ENCODE measurements at regions not wholly inside any gene's neighbourhood (a gene's known extent, or its start where the extent isn't known, plus 50 kb on each side); places are given as distances from the start of the nearest gene placed in this dataset.
"Not testable (repeated sequence)": the region's sequence is repeated elsewhere in the genome, so short reads cannot be mapped to it uniquely, and the experiment has no call there.

GRCh38 chr14:49250517-49250916 lies 335.7 kb downstream of the RPS29 start:
- Histone ChIP-seq H2AFZ (ENCODE audit: low read length) (no peak overlapping the region), H4K20me1 (ENCODE audit: insufficient read depth, low read length) (no peaks in the 10 kb centered on the region), H3K27me3 (ENCODE audit: insufficient read depth, low read length) (no peaks in the 10 kb centered on the region), H3K27ac (ENCODE audit: low read depth, low read length, poor library complexity, severe bottlenecking) (no peak overlapping the region), H3K4me3 (ENCODE audit: low read depth, low read length, poor library complexity, severe bottlenecking) (no peak overlapping the region), H3K4me2 (ENCODE audit: low read length) (no peak overlapping the region), H3K9me2 (ENCODE audit: low read depth, low read length) (no peaks in the 10 kb centered on the region), H3K79me2 (ENCODE audit: insufficient read depth, low read length) (no peaks in the 10 kb centered on the region), H3K4me1 (ENCODE audit: insufficient read depth, low read length, severe bottlenecking) (no peaks in the 10 kb centered on the region), H3K9ac (ENCODE audit: low read length) (no peak overlapping the region), H3F3A (ENCODE audit: insufficient read depth, low read length) (no peaks in the 10 kb centered on the region), H3K36me3 (ENCODE audit: insufficient read depth, low read length) (no peaks in the 10 kb centered on the region), H3K9me3 (ENCODE audit: low read length) (no peaks in the 10 kb centered on the region)
- no peak for TF ChIP-seq CTCF (IDR thresholded peaks at IDR 0.05; ENCODE audit: low read length)
- no peak for TF ChIP-seq EZH2 (IDR thresholded peaks at IDR 0.05; ENCODE audit: borderline replicate concordance, low read length)

- H3K4me2 ChIP-seq (ENCODE audit: low read length): no peak overlapping the region
- TF ChIP-seq CTCF (IDR thresholded peaks at IDR 0.05; ENCODE audit: low read length): no peak
- H3K9me3 ChIP-seq (ENCODE audit: low read length): no peaks in the 10 kb centered on the region
- H3K27ac ChIP-seq (ENCODE audit: low read depth, low read length, poor library complexity, severe bottlenecking): no peak overlapping the region
- H3K9ac ChIP-seq (ENCODE audit: low read length): no peak overlapping the region
- no peak overlapping the region for H2AFZ ChIP-seq (ENCODE audit: low read length)
- H3K4me1 ChIP-seq (ENCODE audit: insufficient read depth, low read length, severe bottlenecking): no peaks in the 10 kb centered on the region
- no peak overlapping the region for H3K4me3 ChIP-seq (ENCODE audit: low read depth, low read length, poor library complexity, severe bottlenecking)
- H3K9me2 ChIP-seq (ENCODE audit: low read depth, low read length): no peaks in the 10 kb centered on the region
- H3F3A ChIP-seq (ENCODE audit: insufficient read depth, low read length): no peaks in the 10 kb centered on the region
- no peaks in the 10 kb centered on the region for H3K79me2 ChIP-seq (ENCODE audit: insufficient read depth, low read length)
- no peaks in the 10 kb centered on the region for H4K20me1 ChIP-seq (ENCODE audit: insufficient read depth, low read length)
- no peaks in the 10 kb centered on the region for H3K36me3 ChIP-seq (ENCODE audit: insufficient read depth, low read length)
- no peaks in the 10 kb centered on the region for H3K27me3 ChIP-seq (ENCODE audit: insufficient read depth, low read length)
Observed at GRCh38 chr14:49250109-49250508, 336.1 kb downstream of the RPS29 start.

GRCh38 chr14:49249022-49249421 lies 337.2 kb downstream of the RPS29 start:
- Histone ChIP-seq H3K4me3 (ENCODE audit: low read depth, low read length, poor library complexity, severe bottlenecking) (no peak overlapping the region), H3K27me3 (ENCODE audit: insufficient read depth, low read length) (no peaks in the 10 kb centered on the region), H3K79me2 (ENCODE audit: insufficient read depth, low read length) (no peaks in the 10 kb centered on the region), H3F3A (ENCODE audit: insufficient read depth, low read length) (no peaks in the 10 kb centered on the region), H3K36me3 (ENCODE audit: insufficient read depth, low read length) (no peaks in the 10 kb centered on the region), H4K20me1 (ENCODE audit: insufficient read depth, low read length) (no peaks in the 10 kb centered on the region), H2AFZ (ENCODE audit: low read length) (no peak overlapping the region), H3K9me3 (ENCODE audit: low read length) (no peaks in the 10 kb centered on the region), H3K4me1 (ENCODE audit: insufficient read depth, low read length, severe bottlenecking) (no peaks in the 10 kb centered on the region), H3K9me2 (ENCODE audit: low read depth, low read length) (no peaks in the 10 kb centered on the region), H3K4me2 (ENCODE audit: low read length) (no peak overlapping the region), H3K27ac (ENCODE audit: low read depth, low read length, poor library complexity, severe bottlenecking) (no peak overlapping the region), H3K9ac (ENCODE audit: low read length) (no peak overlapping the region)
- TF ChIP-seq EZH2 (IDR thresholded peaks at IDR 0.05; ENCODE audit: borderline replicate concordance, low read length): no peak
- no peak for TF ChIP-seq CTCF (IDR thresholded peaks at IDR 0.05; ENCODE audit: low read length)

GRCh38 chr14:49243777-49244176 lies 342.4 kb downstream of the RPS29 start:
- H3F3A ChIP-seq (ENCODE audit: insufficient read depth, low read length); H3K27ac ChIP-seq (ENCODE audit: low read depth, low read length, poor library complexity, severe bottlenecking); H3K4me1 ChIP-seq (ENCODE audit: insufficient read depth, low read length, severe bottlenecking); H3K79me2 ChIP-seq (ENCODE audit: insufficient read depth, low read length); H3K9me2 ChIP-seq (ENCODE audit: low read depth, low read length); H3K4me3 ChIP-seq (ENCODE audit: low read depth, low read length, poor library complexity, severe bottlenecking); H3K9me3 ChIP-seq (ENCODE audit: low read length); H3K9ac ChIP-seq (ENCODE audit: low read length); H3K4me2 ChIP-seq (ENCODE audit: low read length); H3K36me3 ChIP-seq (ENCODE audit: insufficient read depth, low read length); H4K20me1 ChIP-seq (ENCODE audit: insufficient read depth, low read length); H3K27me3 ChIP-seq (ENCODE audit: insufficient read depth, low read length); H2AFZ ChIP-seq (ENCODE audit: low read length): not testable (repeated sequence)
